GM18508 (cell line): ENCODE measurements at regions not wholly inside any gene's neighbourhood (a gene's known extent, or its start where the extent isn't known, plus 50 kb on each side); places are given as distances from the start of the nearest gene placed in this dataset.

Source experiments
- ATAC-seq: cut with Tn5 transposase; IDR thresholded peaks from one replicate; pipeline ENCODE4 v1.9.1; 2021; ENCODE audit warnings: moderate number of reproducible peaks; ENCODE audit not compliant: insufficient read depth, unreplicated experiment

- ATAC-seq: no peak
Observed at GRCh38 chr10:124346831-124347230, 71.9 kb downstream of the OAT start.

- ATAC-seq: no peak
Observed at GRCh38 chr10:124345521-124345920, 73.2 kb downstream of the OAT start.

GRCh38 chr10:124344931-124345330 is 73.8 kb downstream of the OAT start:
- ATAC-seq: no peak

GRCh38 chr10:124344266-124344590 is 74.5 kb downstream of the OAT start:
- ATAC-seq: no peak

- no peak for ATAC-seq
Observed at GRCh38 chr10:124343351-124344265, 75.1 kb downstream of the OAT start.

GRCh38 chr10:124342821-124343170 is 75.9 kb downstream of the OAT start:
- ATAC-seq: no peak

GRCh38 chr10:124342136-124342820 is 76.4 kb downstream of the OAT start:
- ATAC-seq: no peak

GRCh38 chr10:124341768-124342135 is 77.0 kb downstream of the OAT start:
- ATAC-seq: no peak

GRCh38 chr10:124340033-124340760 is 78.5 kb downstream of the OAT start:
- no peak for ATAC-seq

GRCh38 chr10:124339119-124340032 is 79.3 kb downstream of the OAT start:
- no peak for ATAC-seq

- no peak for ATAC-seq
Observed at GRCh38 chr10:124338276-124338925, 80.3 kb downstream of the OAT start.

- ATAC-seq: no peak
Observed at GRCh38 chr10:124336186-124336585, 82.5 kb downstream of the OAT start.

- ATAC-seq: no peak
Observed at GRCh38 chr10:124333931-124334330, 84.8 kb downstream of the OAT start.

GRCh38 chr10:124332426-124332825 is 86.3 kb downstream of the OAT start:
- no peak for ATAC-seq

- no peak for ATAC-seq
Observed at GRCh38 chr10:124329941-124330340, 88.8 kb downstream of the OAT start.

- no peak for ATAC-seq
Observed at GRCh38 chr10:124329362-124329761, 89.4 kb downstream of the OAT start.

GRCh38 chr10:124328477-124329220 is 90.1 kb downstream of the OAT start:
- no peak for ATAC-seq

- ATAC-seq: no peak
Observed at GRCh38 chr10:124325998-124326636, 92.6 kb downstream of the OAT start.

GRCh38 chr10:124325633-124325914 is 93.1 kb downstream of the OAT start:
- ATAC-seq: no peak
